ENCODE measurements at regions not wholly inside any gene's neighbourhood (a gene's known extent, or its start where the extent isn't known, plus 50 kb on each side); places are given as distances from the start of the nearest gene placed in this dataset.

- peak; percentile 33 for DNase-seq (ENCODE audit: low read depth)
Measured at GRCh38 chr11:79493555-79494171, 52.8 kb upstream of the TENM4 start.

- DNase-seq (ENCODE audit: low read depth), result no peak
Measured at GRCh38 chr11:79492008-79492407, 51.2 kb upstream of the TENM4 start.

All from CMK (cell line).